CD4-positive, alpha-beta T cell treated with Interleukin-15 for 1 hour (primary cell): ENCODE measurements at regions not wholly inside any gene's neighbourhood (a gene's known extent, or its start where the extent isn't known, plus 50 kb on each side); places are given as distances from the start of the nearest gene placed in this dataset.

ENCODE experiments used
- DNase-seq: peaks from one replicate; pipeline ENCODE4 v3.0.0-alpha.2; 2020

DNA sequence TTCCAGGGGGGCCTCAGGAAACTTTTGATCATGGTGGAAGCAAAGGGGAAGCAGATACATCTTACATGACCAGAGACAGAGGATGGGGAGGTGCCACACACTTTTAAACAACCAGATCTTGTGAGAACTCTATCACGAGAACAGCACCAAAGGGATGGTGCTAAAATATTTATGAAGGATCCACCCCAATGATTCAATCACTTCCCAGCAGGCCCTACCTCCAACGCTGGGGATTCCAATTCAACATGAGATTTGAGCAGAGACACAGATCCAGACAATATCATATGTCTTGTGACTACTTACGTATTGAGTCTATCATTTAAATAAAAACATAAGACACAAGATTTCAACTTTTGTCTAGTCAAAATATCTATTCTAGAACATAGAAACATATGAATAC lies 351.9 kb downstream of the EPM2A start:
- DNase-seq = no peak

DNA sequence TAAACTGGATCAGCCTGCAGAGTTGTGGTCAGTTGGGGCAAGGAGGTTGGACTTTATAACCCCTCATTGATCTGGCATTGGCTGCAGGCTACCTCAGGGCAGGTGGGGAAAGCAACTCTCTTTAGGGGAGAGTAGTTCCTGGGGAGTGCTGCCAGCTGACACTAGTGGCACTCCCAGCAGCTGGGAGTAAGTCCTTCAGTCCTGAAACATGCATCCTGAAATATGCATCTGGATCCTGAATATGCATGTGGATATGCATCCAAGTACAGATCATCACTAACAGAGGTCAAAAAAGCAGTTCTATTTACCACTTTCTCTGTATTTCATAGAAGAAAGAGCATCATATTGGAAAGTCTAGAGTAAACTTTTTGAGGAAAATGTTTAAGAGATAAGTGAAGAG lies 350.8 kb downstream of the EPM2A start:
- DNase-seq = no peak

DNA sequence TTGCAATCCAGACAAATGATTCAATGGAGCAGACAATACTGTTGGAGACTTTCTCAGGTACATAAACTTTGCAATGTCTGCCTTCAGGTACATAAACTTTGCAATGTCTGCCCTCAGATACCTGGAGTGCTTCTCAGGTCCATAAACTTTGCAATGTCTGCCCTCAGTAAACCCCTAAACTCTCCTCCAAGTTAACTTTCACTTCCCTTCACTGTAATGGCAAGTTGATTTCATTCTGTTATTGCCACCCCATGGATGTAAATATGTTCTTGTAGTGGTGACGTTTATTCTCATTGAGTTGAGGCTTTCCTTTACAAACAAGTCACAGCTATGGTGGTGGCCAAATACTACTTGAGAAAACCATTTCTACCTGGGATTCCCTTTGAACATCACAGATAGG lies 338.8 kb downstream of the EPM2A start:
- no peak for DNase-seq

DNA sequence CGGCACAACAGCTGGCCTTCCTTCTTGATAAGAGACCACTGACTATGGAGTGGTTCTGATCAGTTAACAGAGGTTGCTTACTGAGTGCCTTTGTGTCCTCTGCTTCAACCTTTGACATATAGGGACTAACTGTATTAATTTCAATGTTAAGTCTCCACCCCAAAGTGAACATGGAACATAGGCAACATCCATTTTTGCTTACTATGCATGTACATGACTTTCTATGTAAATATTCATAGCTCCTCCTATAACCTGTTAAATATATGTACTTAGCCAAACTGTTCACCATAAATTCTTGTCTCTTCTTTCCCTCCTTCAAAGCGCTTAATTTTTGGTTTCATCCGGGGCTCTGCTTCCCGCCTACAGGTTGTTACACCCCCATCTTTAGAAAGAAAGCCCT lies 334.8 kb downstream of the EPM2A start:
- no peak for DNase-seq

DNA sequence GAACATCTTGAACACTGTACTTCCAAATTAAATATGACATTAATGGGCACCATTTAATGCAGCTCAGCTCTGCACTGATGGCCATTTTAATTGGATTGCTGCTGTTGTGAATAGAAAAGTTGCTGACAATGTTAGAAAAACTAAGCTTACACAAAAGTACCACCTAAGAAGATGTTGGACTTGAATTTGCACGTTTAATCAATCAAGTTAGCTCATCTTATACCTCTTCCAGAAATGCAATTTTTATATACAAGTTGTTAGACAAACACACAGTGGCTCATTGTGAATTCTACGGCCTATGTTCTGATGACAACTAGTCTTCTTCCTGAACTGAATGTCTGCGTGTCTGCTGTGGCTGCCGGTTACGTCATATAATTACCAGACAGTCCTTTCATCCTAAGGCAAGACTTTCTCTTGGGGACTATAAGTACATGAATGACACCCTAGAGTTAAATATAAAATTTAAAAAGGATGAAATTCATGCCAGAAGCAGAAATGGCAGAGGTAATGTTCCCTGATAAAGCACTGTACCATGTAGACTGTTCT lies 330.2 kb downstream of the EPM2A start:
- DNase-seq = no peak

DNA sequence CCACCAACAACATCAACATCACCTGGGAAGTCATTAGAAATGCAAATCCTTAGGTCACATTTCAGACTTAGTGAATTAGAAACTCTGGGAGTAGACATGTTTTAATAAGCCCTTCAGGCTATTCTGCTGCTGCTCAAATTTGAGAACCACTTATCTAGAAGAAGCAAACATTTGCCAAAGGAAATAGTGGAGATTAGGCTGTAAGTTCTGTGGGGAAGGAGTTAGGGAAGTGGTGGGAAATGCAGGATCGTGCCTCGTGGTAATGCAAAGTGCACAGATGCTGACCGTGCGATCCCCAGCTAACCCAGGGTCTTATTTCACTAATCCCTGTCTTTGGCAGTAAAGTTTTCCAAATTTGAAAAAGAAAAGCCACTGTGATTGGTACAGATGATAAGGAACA lies 328.5 kb downstream of the EPM2A start:
- DNase-seq = no peak

DNA sequence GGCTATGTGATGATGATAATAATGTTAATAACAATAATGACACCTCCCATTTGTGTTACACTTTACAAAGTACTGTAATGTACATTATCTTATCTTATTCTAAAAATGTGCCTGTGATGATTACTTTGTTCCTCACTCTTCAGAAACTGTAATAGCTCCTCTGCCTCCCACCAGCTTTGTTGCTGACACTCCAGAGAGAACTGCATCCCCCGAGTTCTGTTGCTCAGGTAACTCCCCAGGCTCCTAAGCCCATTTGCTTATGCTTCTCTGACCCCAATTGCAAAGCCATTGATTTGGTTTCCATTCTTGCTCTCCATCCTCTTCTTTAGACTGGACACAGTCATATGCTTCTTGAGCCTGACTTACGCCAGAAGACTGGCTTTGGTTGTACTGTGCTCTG lies 319.7 kb downstream of the EPM2A start:
- no peak for DNase-seq

DNA sequence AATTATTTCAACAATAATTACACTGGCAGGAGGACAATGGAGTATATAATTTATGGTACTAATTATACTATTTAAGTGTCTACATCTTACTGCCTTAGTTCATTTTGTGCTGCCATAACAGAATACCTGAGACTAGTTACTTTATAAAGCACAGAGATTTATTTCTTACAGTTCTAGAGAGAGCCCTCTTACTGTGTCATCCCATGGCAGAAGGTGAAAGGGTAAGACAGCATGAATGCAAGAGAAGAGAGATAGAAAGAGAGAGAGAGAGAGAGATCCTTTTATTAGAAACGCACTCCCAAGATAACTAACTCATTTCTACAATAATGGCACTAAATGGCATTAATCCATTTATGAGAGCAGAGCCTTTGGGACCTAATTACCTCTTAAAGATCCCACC lies 314.7 kb downstream of the EPM2A start:
- DNase-seq = no peak

DNA sequence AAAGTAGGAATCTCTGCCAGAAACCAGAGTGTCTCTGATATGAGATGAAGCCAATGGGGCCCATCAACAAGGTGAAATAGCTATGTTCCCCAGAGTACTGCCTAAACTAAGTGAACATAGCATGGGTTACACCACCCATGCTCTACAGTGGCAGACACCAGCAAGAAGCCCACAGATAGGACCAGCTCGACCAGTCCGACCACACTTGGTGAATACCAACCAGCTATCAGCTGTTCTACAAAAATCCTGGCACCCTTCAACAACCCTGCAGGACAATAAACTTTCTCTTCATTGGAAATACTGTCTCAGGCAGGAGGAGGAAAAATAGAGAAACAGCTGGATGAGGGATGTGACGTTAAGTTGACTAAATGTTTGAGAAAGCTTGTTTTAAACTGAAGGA lies 311.4 kb downstream of the EPM2A start:
- no peak for DNase-seq

DNA sequence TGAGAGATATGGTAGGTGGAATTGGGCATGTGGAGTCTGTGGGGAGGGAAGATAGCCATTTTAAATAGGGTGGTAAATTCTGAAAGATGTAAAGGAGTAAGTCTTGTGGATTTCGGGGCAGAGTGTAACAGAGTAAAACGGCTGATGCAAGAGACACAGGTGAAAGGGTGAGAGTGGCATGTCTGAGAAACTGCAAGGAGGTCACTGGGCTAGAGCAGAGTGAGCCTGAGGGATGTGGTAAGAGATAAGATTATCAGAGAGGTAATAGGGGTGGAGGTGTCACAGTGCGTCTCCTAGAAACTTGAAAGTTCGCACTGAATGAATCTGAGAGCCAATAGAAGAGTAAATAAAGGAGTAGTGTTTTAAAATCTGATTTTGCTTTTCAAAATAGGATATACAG lies 308.1 kb downstream of the EPM2A start:
- no peak for DNase-seq

DNA sequence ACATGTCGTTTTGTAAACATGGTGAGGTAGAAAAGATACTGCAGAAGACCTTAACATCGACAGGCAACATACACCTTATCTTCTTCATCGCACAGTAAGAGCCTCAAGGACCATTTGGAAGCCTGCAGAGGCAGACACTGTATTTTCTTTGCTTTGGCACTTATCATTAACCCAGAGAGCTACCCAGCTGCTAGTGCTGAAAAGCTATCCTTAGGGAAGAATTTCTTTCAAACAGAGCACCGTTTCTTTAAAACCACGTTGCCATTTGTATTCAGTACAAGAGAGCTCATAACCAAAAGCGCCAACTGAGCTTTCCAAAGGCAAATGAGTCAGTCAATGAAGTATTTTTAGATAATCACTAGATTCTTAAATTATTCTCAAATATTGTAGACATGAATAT lies 306.6 kb downstream of the EPM2A start:
- DNase-seq = no peak

DNA sequence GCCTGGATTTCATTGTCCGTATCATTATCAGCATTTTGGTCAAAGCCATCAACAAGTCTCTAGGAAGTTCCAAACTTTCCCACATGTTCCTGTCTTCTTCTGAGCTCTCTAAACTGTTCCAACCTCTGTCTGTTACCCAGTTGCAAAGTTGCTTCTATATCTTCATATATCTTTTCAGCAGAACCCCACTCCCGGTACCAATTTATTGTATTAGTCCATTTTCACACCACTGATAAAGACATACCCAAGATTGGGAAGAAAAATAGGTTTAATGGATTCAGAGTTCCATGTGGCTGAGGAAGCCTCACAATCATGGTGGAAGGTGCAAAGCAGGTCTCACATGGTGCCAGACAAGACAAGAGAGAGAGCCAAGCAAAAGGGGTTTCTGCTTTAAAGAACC lies 293.2 kb downstream of the EPM2A start:
- DNase-seq = no peak

DNA sequence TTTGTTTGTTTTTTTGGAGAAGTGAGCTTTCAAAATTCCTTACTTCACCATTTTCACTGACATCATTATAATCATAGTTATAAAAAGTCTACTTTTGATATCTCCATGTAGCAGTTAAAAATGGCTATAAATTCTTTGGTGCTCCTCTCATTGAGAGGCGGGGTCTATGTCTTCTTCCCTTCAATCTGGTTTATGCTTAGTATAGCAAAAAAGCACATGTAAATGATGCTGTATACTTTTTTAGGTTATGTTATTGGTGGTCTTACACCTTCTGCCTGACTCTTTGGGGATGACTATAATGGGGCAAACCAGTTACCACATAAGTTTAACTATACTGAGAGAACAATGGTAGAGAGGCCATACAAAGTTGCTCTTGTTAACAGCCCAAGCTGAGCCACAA lies 289.6 kb downstream of the EPM2A start:
- DNase-seq = no peak

DNA sequence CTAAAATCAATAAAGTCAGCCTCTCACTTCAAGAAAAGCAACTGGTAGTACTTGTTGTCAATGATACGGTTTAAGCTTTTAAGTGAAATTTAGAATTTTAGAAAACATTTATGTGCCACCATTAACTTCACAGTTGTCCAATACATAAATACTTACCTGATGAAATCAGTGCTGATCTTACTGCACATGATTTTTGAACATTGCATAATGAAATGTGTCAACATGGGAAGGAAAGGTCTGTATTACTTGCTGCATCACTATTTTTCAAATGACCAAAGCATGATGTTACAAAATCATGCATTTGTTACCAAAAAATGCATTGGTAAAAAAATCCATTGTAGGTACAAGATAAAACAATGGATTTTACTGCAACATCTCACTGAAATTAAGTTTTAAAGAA lies 284.3 kb downstream of the EPM2A start:
- no peak for DNase-seq

DNA sequence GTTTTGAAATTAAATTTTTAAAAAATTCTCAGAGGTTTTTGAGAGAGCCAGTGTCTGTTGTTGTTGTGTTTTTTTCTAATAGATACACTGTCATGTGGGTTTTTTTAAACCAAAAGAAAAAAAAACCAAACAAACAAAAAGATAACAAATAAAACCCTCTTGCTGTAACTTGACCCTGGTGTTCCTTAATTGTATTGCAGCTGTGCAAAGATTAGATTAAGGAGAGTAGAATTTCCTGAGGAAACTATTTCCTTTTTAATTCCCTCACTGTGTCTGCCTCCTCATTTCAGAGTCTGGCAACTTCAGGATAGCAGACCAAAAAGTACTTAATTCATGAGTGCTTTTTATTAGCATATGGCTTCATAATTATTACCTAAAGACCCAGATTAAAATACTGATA lies 281.9 kb downstream of the EPM2A start:
- DNase-seq = no peak

DNA sequence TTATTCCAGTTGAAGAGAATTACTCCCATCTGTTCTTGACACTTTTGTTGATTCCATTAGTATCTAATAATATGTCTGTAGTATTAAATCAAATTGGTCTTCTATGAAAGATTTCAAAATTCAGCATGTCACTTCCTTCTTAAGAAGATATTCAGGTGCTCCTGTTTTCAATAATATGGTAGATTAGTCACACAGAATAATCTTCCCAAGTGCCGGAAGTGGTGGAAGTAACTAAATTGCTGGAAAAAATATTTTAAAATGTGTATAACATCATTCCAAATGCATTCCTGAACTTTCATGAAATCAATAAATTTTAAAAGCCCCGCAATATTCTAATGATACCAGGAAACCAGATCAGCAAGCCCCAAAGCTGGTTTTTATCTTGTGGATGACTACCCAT lies 281.3 kb downstream of the EPM2A start:
- no peak for DNase-seq

DNA sequence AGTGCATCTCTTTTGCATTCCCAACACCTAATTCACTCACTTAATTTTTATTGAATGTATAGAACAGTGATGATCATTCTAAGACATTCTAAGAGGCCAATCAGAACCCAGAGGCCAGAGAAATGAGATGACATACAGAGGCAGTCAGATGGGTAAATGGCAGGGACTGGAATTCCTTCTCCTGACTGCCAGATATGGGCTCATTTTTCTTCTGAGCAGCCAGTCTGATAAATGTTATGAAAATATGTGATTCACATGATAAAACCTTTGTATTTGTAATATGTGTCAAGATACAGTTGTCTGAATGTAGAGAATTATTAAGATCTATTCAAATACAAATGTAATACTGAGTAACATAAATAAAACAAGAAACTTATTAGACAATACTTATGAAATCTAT lies 277.8 kb downstream of the EPM2A start:
- no peak for DNase-seq

DNA sequence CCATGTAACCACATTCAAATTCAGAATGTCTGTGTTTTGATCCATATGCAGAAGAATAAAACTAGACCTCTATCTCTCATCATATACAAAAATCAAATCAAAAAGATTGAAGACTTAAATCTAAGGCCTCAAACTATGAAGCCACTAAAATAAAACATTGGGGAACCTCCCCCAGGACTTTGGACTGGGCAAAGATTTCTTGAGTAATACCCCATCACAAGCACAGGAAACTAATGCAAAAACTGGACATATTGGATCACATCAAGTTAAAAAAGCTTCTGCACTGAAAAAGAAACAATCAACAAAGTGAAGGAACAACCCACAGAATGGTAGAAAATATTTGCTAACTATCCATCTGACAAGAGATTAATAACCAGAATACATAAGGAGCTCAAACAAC lies 266.8 kb downstream of the EPM2A start:
- DNase-seq = no peak

DNA sequence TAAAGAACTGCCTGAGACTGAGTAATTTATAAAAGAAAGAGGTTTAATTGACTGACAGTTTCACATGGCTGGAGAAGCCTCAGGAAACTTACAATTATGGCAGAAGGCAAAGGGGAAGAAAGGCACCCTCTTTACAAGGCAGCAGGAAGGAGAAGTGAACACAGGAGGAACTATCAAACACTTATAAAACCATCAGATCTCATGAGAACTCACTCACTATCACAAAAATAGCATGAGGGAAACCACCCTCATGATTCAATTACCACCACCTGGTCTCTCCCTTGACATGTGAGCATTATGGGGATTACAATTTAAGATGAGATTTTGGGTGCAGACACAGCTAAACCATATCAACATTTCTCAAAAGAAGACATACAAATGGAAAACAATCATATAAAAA lies 266.3 kb downstream of the EPM2A start:
- no peak for DNase-seq

DNA sequence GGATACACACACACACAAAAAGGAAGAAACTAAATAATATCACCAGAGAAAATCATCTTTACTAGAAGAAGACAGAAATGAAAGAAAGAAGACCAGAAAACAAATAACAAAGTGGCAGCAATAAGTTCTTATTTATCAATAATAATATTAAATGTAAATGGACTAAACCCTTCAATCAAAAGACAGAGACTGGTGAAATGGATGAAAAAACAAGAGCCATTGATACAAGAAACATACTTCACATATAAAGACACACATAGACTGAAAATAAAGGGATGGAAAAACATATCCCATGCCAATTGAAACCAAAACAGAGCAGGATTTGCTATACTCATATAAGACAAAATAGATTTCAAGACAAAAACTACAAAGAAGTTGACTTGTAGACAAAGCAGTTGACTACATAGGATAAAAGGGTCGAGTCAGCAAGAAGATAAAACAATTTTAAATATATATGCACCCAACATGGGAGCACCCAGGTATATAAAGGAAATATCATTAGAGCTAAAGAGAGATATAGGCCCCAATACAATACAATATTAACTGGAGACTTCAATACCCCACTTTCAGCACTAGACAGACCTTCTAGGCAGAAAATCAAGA lies 259.4 kb downstream of the EPM2A start:
- DNase-seq = no peak

DNA sequence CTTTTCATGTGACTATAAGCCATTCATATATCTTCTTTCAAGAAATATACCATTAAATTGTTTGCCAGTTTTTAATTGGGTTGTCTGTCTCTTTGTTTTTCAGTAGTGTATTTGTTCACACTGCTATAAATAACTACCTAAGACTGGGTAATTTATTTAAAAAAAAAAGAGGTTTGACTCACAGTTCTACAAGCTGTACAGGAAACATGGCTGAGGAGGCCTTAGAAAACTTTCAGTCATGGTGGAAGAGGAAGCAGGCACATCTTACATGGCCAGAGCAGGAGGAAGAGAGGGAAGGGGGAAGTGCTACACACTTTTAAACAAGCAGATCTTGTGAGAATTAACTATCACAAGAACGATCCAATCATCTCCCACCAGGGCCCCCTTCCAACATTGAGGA lies 255.3 kb downstream of the EPM2A start:
- DNase-seq = no peak

DNA sequence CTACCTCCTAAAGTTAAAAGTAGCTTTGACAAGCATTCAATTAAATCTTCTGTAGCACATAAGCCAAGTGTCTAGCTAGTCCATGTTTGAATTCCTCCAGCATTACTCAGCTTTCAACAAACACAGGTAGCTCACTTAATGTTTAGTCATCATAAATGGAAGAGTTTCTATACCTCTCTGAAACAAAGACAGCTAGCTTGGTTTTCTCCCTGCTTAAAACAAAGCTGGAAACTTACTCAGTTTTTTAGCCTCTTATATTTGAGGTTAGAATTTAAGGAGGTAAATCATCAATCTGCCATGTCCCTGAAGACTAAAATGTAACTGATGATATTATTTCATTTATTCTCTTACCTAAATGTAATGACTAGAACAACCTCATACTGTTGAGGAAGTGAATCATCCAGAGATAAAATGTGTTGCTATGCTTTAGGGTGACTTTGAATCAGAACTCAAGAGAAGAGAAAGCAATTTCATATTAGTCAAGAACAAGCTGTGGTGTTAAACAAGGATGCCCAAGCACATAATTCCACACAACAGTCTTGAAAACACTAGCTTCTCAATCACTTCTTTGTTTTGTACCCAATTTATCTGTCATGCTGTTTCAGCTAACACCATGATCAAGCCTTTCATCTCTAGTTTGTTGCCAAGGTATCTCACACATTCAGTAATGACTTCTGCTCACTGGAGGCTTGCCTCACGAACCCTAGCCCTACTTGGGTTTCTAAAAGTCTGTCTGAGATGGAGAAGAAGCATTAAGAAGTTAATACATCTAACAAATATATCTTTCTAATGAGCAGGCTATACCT lies 251.9 kb downstream of the EPM2A start:
- DNase-seq = no peak

DNA sequence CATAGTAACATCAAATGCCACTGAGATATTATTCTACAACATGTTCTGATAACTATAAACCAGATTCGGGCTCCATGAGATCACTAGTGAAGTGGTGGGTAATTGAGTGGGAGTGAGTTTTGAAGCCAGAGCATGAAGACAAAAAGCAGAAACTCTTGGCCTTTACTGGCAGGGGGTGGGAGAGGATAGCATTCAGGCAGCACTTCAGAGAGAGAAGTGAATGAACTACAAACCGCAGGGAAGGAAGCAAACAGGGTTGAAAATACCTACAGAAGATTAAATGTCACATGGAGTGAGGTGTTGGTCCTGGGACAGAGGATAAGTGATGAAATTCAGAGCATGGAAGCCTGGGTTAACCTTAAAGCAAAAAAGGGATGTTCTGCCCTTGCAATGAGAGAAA lies 250.0 kb downstream of the EPM2A start:
- no peak for DNase-seq

DNA sequence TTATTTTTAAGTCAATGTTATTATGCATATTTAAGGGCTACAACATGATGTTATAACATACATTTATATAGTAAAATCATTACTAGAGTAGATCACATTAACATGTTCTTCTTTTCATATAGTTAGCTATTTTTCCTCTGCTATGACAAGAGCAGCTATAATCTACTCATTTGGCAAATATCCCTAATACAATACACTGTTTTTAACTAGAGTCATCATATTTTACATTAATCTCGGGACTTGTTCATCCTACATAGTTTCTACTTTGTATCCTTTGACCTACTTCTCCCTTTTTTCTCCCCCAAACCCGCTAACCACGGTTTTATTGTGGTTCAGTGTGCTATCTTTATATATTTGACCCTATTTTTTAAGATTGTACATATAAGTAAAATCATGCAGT lies 249.0 kb downstream of the EPM2A start:
- DNase-seq = no peak

DNA sequence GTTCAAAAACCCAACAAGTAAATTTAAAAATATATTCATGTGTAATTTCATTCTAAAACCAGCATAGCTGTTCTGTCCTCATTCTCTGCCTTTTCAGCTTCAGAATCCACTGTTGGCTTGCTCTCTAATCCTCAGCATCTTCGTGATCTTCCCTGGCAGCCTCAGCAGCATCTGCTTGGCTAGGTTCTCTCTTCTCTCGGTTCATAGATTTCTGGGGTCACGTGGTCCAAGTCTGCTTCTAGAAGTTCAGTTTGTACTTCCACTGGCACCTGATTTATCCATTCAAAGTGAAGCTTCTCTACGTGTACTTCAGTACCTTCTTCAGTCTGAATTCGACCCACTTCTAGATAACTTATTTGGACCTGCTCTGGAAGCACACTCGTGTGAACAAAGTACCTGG lies 245.7 kb downstream of the EPM2A start:
- DNase-seq = no peak
